ENCODE measurements at regions not wholly inside any gene's neighbourhood (a gene's known extent, or its start where the extent isn't known, plus 50 kb on each side); places are given as distances from the start of the nearest gene placed in this dataset.

- no peak overlapping the region for H3T11ph ChIP-seq (ENCODE audit: low read length)
- H2BK120ac ChIP-seq (ENCODE audit: low read depth, low read length, poor library complexity, severe bottlenecking) = no peak overlapping the region
- H3K4me2 ChIP-seq (ENCODE audit: insufficient read depth, insufficient read length, low read length) = no peak overlapping the region
- H4K5ac ChIP-seq (ENCODE audit: insufficient read length, low read depth, low read length) = no peak overlapping the region
- no peak for DNase-seq
- no peak overlapping the region for H3K56ac ChIP-seq (ENCODE audit: insufficient read length, low read depth, low read length)
- no peak overlapping the region for H3K27ac ChIP-seq (ENCODE audit: insufficient read length, low read depth, low read length)
- no peaks in the 10 kb centered on the region for H3K23me2 ChIP-seq (ENCODE audit: insufficient read length, low read depth, low read length, poor library complexity, severe bottlenecking)
- H4K91ac ChIP-seq (ENCODE audit: insufficient read length, low read depth, low read length) = no peak overlapping the region
- no peaks in the 10 kb centered on the region for H4K20me1 ChIP-seq (ENCODE audit: control insufficient read depth, insufficient read depth, insufficient read length)
- no peaks in the 10 kb centered on the region for H3K9me3 ChIP-seq (ENCODE audit: control insufficient read depth, low read depth, low read length)
- peaks cover 13 to 19% of the 10 kb centered on the region in 2 experiments for H3K4me1 Mint-ChIP-seq
- H3K4ac ChIP-seq (ENCODE audit: low read depth, low read length) = no peak overlapping the region
- no peak overlapping the region for H2BK20ac ChIP-seq (ENCODE audit: low read depth, low read length, poor library complexity, severe bottlenecking)
- no peaks in the 10 kb centered on the region for H3K4me1 ChIP-seq (ENCODE audit: insufficient read depth, low read length)
- no peak overlapping the region for H3K23ac ChIP-seq (ENCODE audit: insufficient read length, low read depth, low read length)
- no peak overlapping the region for H3K9ac ChIP-seq (ENCODE audit: extremely low read depth, insufficient read length, low read length)
- no CpG with 5 or more reads among the region's 8 CpGs for WGBS (ENCODE audit: extremely low coverage, insufficient read length, low lambda C conversion rate)
- H3K14ac ChIP-seq (ENCODE audit: insufficient read depth, low read length) = no peak overlapping the region
- peaks cover 0 to 6% (median 5%) of the 10 kb centered on the region in 3 experiments; a peak in 4 of 7 replicates for H3K36me3 Mint-ChIP-seq (ENCODE audit: insufficient read depth in 1 of 3, low read depth in 3 of 3)
- H3K79me2 ChIP-seq (ENCODE audit: insufficient read depth, low read length) = no peaks in the 10 kb centered on the region
- no peaks in the 10 kb centered on the region; the same call in 1 of the 2 replicates for H3K27me3 ChIP-seq (ENCODE audit: insufficient read depth, low read length)
- H3K79me1 ChIP-seq (ENCODE audit: insufficient read depth, low read depth, low read length, poor library complexity, severe bottlenecking) = no peaks in the 10 kb centered on the region
- no peak overlapping the region for H2BK12ac ChIP-seq (ENCODE audit: insufficient read length, low read depth, low read length)
- no peak overlapping the region for H2AFZ ChIP-seq (ENCODE audit: low read length)
- H3K9me3 Mint-ChIP-seq = peaks cover 6 to 8% of the 10 kb centered on the region in 2 experiments
- H3K27me3 Mint-ChIP-seq (ENCODE audit: low read depth) = peaks cover 87% of the 10 kb centered on the region
- H2BK5ac ChIP-seq (ENCODE audit: insufficient read length, low read length) = no peak overlapping the region
- no peak overlapping the region for H2BK15ac ChIP-seq (ENCODE audit: low read depth, low read length)
- H3K4me3 Mint-ChIP-seq = no peak overlapping the region; a peak in 1 of 5 replicates
- H3K27ac Mint-ChIP-seq = no peak overlapping the region
- no peak overlapping the region for H2AK5ac ChIP-seq (ENCODE audit: insufficient read length, low read length)
- no peak for TF ChIP-seq CTCF (conservative IDR thresholded peaks at IDR 0.05)
- H4K8ac ChIP-seq (replicated peaks; ENCODE audit: insufficient read length, low read depth, low read length) = no peak overlapping the region
- H3K18ac ChIP-seq (ENCODE audit: insufficient read length, low read depth, low read length) = no peak overlapping the region
These were observed 63.7 kb upstream of the SIMC1 start for GRCh38 chr5:176174345-176175025.

Data from H9 (cell line).